ENCODE measurements at regions not wholly inside any gene's neighbourhood (a gene's known extent, or its start where the extent isn't known, plus 50 kb on each side); places are given as distances from the start of the nearest gene placed in this dataset.

DNA sequence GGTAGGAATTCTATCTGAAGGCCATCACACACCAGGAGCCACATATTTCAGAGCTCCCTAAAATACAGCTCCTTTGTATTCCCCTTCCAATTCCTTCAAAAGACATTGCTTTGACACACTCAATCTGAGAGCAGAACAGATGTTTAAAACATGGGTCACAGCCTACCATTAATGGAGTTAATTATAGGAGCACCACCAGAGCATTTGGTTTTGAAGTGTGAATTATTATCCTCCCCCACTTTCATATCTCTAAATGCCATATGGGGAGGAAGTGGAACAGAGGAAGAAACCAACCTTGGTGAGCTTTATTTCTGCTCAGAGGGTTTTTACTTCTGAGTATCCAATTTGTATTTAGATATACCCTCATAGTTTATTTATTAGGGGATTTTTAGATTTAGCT lies 50.7 kb upstream of the TNFRSF21 start:
- TF ChIP-seq POLR2A (IDR thresholded peaks at IDR 0.05; ENCODE audit: low read length) (no peak), GATA1 (IDR thresholded peaks at IDR 0.05; ENCODE audit: low read depth, low read length) (no peak)
- DNase-seq: no peak

DNA sequence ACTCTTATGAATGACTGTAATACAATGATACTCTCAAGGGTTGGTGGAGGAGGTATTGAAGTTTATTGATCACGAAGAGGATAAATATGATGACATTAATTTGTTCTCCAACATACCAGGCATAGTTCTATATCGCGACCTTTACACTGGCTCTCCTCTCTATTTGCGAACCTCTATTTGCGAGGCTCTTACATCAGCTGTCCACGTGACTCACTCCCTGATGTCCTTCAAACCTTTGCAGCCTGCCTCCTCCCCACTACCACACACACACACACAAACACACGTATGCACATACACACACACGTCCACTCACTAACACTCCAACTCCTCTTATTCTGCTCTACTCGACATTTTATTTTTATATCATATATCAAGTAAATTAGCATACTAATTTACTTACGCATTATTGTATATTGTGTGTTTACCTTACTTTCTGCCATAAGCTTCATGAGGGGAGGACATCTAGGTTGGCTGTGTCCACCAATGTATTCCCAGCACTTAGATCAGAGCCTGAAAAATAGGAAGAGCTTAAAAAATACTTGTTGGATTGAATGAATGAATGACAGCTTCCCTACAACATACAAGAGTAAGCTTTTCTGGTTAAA lies 53.3 kb upstream of the TNFRSF21 start:
- peak in 1 of 2 experiments; percentile 23 for DNase-seq
- TF ChIP-seq GATA1 (IDR thresholded peaks at IDR 0.05; ENCODE audit: low read depth, low read length): no peak
- TF ChIP-seq POLR2A (IDR thresholded peaks at IDR 0.05; ENCODE audit: low read length): no peak

DNA sequence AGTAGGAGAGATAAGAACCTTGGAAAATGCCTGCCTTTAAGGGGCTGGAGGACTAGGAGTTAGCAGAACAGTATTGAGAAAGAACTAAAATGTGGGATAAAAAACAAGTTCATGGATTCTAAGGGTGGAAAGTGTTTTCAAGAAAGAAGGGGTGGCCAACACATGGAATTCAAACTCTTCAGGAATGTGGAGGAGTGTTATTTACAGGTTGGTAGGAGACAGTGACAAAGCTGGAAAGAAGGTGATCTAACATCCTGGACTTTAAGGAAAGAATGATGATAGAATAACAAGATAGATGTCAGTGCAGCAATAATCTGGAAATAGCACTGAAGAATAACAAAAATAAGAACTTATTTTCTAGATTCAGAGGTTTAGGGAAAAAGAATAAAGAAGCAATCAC lies 54.0 kb upstream of the TNFRSF21 start:
- DNase-seq: no peak
- TF ChIP-seq GATA1 (IDR thresholded peaks at IDR 0.05; ENCODE audit: low read depth, low read length) (no peak), POLR2A (IDR thresholded peaks at IDR 0.05; ENCODE audit: low read length) (no peak)

DNA sequence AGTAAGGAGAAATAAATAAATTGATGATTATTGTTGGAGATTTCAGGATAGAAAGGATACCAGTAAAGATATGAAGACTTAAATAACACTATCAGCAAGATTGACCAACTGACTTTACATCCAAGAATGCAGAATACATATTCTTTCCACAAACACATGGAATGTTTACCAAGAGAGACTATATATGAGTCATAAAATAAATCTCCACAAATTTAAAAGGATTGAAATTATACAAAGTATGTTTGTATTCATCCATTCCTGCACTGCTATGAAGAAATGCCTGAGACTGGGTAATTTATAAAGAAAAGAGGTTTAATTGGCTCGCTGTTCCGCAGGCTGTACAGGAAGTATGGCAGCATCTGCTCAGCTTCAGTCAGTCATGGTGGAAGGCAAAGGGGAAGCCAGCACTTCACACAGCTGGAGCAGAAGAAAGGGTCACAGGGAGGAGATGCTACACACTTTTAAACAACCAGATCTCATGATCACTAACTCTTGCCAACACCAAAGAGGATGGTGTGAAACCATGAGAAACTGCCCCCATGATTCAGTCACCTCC lies 56.7 kb upstream of the TNFRSF21 start:
- DNase-seq: no peak
- no peak for TF ChIP-seq POLR2A (IDR thresholded peaks at IDR 0.05; ENCODE audit: low read length)
- no peak for TF ChIP-seq GATA1 (IDR thresholded peaks at IDR 0.05; ENCODE audit: low read depth, low read length)

DNA sequence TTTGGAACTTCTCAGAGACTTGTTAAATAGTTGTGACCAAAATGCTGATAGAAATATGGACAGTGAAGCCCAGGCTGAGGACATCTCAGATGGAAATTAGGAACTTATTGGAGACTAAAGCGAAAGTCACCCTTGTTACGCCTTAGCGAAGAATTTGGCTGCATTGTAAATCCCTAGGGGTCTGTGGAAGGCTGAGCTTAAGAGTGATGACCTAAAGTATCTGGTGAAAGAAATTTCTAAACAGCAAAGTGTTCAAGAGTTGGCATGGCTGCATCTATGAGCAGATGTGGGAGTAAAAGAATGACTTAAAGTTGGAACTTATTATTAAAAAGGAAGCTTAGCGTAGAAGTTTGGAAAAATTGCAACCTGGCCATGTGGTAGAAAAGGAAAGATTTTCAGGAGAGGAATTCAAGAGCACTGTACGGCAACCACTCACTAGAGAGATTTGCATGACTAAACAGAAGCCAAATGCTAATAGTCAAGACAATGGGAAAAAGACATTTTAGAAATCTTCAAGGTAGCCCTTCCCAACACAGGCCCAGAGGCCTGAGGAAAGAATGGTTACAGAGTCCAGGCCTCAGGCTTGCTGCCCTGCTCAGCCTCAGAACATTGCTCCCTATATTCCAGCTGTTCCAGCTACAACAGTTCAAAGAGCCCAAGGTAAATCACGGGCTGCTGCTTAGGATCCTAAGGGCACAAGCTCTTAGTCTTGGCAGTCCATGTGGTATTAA lies 61.6 kb upstream of the TNFRSF21 start:
- DNase-seq: no peak
- no peak for TF ChIP-seq GATA1 (IDR thresholded peaks at IDR 0.05; ENCODE audit: low read depth, low read length)
- no peak for TF ChIP-seq POLR2A (IDR thresholded peaks at IDR 0.05; ENCODE audit: low read length)

DNA sequence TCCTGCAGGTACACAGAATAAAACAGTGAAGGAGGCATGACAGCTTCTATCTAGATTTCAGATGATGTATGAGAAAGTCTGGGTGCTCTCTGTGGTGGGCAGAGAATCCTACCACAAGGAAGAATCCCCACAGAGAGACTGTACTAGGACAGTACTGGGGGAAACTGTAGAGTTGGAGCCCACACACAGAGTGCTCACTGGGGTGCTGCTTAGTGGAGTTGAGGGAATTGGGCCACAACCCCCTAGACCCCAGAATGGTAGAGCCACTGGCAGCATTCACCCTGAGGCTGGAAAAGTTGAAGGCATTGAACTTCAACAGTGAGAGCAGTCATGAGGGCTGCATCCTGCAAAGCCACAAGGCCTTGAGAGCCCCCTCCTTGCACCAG lies 62.2 kb upstream of the TNFRSF21 start:
- TF ChIP-seq POLR2A (IDR thresholded peaks at IDR 0.05; ENCODE audit: low read length) (no peak), GATA1 (IDR thresholded peaks at IDR 0.05; ENCODE audit: low read depth, low read length) (no peak)
- DNase-seq: no peak

DNA sequence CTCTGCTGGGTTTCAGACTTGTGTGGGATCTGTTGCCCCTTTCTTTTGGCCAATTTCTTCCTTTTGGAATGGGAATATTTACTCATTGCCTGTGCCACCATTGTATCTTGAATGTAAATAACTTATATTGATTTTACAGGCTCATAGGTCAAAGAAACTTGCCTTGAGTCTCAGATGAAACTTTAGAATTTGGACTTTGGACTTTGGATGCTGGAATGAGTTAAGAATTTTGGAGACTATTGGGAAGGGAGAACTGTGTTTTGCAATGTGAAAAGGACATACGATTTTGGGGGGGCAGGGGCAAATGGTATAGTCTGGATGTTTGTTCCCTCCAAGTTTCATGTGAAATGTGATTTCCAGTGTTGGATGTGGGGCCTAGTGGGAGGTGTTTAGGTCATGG lies 62.6 kb upstream of the TNFRSF21 start:
- no peak for DNase-seq
- no peak for TF ChIP-seq GATA1 (IDR thresholded peaks at IDR 0.05; ENCODE audit: low read depth, low read length)
- TF ChIP-seq POLR2A (IDR thresholded peaks at IDR 0.05; ENCODE audit: low read length): no peak

DNA sequence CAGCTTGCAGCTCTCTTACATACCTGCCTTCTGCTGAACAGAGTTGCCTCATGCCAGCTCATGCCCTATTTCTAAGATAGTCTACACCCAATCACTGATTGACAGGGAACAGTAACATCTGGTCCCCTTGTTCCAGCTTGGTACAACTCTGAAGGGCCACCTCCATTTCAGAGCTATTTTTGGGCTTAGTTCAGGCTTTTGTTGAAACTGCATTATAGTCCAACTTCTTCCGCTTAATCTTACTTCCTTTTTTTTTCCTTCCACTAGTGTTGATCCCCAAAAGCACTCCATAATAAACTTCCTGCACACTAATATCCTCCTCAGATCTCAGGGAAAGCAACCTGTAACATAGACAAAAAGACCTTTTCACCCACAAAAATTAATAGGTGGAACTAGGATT lies 65.7 kb upstream of the TNFRSF21 start:
- DNase-seq: no peak
- TF ChIP-seq POLR2A (IDR thresholded peaks at IDR 0.05; ENCODE audit: low read length) (no peak), GATA1 (IDR thresholded peaks at IDR 0.05; ENCODE audit: low read depth, low read length) (no peak)

DNA sequence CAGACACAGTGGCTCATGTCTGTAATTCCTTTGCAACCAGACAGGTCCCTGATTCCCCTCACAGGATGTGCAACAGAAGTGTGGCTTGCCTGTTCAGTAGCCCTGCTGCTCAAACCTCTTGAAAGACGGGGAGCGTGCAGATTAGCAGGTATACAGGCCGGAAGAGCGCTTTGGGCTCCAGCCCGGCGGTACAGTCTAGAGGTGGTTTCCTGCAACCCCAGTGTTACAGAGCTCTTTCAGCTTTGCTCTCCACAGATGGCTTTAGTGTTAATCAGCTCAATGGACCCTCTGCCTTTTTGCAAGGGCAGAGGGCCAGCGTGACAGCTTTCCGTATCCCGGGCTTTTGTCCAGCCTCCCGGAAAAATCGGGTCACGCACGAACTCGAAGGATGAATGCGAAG lies 67.2 kb upstream of the TNFRSF21 start:
- TF ChIP-seq POLR2A (IDR thresholded peaks at IDR 0.05; ENCODE audit: low read length) (no peak), GATA1 (IDR thresholded peaks at IDR 0.05; ENCODE audit: low read depth, low read length) (no peak)
- DNase-seq: no peak

DNA sequence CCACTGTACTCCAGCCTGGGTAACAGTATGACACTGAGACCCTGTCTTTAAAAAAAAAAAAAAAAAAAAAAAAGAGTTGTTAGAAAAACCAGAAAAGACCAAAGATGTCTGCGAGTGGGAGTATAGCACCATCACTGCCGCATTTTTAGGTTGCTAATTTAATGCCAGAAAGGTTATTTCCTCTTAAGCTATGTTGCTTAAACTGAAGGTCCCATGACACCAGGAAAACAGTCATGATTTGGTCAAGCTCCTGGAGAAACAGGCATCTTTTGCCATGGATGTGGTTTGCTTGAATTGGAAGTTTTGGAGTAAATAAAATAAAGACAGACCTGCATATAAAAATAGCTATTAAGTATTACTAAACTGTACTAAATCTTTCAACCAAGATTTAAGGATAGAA lies 68.3 kb upstream of the TNFRSF21 start:
- TF ChIP-seq GATA1 (IDR thresholded peaks at IDR 0.05; ENCODE audit: low read depth, low read length): no peak
- no peak for TF ChIP-seq POLR2A (IDR thresholded peaks at IDR 0.05; ENCODE audit: low read length)
- no peak for DNase-seq

DNA sequence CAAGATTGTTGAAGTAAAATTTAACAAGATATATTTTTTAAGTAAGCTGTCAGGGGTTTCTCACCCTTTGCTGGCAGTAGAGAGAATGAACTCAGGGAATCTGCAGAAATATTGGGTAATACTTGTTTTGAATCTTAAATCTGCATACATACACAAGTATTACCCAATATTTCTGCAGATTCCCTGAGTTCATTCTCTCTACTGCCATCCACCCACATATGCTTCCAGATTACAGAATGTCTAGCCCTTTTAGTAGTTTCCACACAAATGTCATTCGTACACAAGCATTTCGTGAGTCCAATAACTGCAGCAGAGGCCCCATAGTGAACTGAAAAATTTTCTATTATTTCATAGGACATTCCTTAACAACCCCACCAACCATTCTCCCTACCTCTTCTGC lies 69.6 kb upstream of the TNFRSF21 start:
- DNase-seq: no peak
- no peak for TF ChIP-seq POLR2A (IDR thresholded peaks at IDR 0.05; ENCODE audit: low read length)
- no peak for TF ChIP-seq GATA1 (IDR thresholded peaks at IDR 0.05; ENCODE audit: low read depth, low read length)

DNA sequence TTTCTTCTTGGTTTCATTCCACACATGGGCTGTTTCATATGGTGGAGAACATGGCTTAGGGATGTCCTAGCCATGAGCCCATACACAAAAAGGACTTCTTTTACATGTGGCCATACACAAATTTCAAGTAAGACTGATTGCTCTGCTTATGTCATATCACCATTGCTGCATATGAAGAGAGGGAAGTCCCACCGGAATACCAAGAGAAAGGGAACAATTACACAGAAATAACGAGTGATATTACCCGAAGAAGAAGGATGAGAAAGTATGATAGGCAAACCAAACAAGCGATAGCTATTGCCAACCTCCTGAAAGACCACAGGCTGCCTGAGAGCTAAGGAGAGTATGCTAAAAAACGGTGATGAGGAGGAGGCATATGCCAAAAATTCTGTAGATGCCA lies 70.5 kb upstream of the TNFRSF21 start:
- TF ChIP-seq GATA1 (IDR thresholded peaks at IDR 0.05; ENCODE audit: low read depth, low read length): no peak
- no peak for TF ChIP-seq POLR2A (IDR thresholded peaks at IDR 0.05; ENCODE audit: low read length)
- no peak for DNase-seq

DNA sequence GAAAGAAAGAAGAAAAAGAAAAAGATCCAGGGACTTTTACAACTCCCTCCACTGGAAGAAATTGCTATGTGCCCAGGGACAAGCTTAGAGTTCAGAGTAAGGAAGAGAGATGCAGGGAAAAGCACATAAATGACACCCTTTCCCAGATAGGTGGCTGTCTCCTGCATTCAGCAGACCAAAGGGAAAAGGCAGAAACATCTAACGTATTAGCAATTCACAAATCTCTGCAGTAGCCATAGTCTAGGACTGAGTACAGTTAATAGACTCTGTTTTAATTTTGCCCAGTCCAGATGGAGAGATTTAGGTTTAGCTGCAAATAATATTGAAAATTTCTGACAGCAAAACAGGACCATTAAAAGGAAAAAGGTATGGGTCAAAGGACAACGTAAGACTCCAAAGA lies 71.3 kb upstream of the TNFRSF21 start:
- no peak for DNase-seq
- TF ChIP-seq POLR2A (IDR thresholded peaks at IDR 0.05; ENCODE audit: low read length) (no peak), GATA1 (IDR thresholded peaks at IDR 0.05; ENCODE audit: low read depth, low read length) (no peak)

DNA sequence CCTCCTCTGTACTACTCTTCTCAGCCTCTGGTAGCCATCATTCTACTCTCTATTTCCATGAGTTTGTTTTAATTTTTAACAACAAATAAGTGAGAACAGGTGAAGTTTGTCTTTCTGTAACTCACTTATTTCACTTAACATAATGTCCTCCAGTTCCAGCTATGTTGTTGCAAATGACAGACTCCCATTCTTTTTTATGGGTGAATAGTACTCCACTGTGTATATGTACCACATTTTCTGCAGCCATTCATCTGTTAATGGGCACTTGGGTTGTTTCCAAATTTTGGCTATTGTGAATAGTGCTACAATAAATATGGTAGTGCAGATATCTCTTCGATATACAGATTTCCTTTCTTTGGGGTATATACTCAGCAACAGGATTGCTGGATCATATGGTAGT lies 73.7 kb upstream of the TNFRSF21 start:
- TF ChIP-seq GATA1 (IDR thresholded peaks at IDR 0.05; ENCODE audit: low read depth, low read length): no peak
- no peak for TF ChIP-seq POLR2A (IDR thresholded peaks at IDR 0.05; ENCODE audit: low read length)
- DNase-seq: no peak

DNA sequence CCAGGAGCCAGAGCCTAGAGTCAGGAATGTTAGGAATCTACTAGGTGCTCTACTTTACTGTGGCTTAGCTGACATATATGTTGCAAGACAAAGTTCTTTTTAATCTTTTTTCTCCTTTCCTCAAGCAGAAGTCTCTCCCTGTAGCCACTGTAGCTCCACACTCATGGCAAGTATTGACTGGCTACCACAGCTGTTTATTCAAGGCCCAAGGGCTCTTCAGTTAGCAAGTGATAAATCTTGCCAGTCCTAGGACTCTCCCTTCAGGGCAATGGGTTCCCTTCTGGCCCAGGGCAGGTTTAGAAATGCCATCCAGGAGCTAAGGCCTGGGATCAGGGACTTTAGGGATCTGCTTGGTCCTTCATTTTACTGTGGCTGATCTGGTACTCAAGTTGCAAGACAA lies 82.0 kb upstream of the TNFRSF21 start:
- no peak for TF ChIP-seq GATA1 (IDR thresholded peaks at IDR 0.05; ENCODE audit: low read depth, low read length)
- no peak for TF ChIP-seq POLR2A (IDR thresholded peaks at IDR 0.05; ENCODE audit: low read length)

More for the DNA sequence above, 82.0 kb upstream of the TNFRSF21 start:
- DNase-seq: no peak
